H9 (cell line): ENCODE measurements at regions not wholly inside any gene's neighbourhood (a gene's known extent, or its start where the extent isn't known, plus 50 kb on each side); places are given as distances from the start of the nearest gene placed in this dataset.

Experiments used
- DNase-seq: peaks from one replicate; pipeline ENCODE4 v3.0.0-alpha.2; 2017
- H2AFZ ChIP-seq: one replicate; pipeline ENCODE4 v1.6.1; 2013; ENCODE audit warnings: mild to moderate bottlenecking, low read length, control low read depth, moderate library complexity
- H2AK5ac ChIP-seq: 2 replicates; pipeline ENCODE4 v1.6.1; 2013; ENCODE audit warnings: low read length, control low read depth, mixed read lengths; ENCODE audit not compliant: insufficient read length
- H2BK120ac ChIP-seq: one replicate; pipeline ENCODE4 v1.6.1; 2013; ENCODE audit warnings: low read depth, mild to moderate bottlenecking, low read length, control low read depth, inconsistent platforms; ENCODE audit not compliant: poor library complexity, severe bottlenecking
- H2BK12ac ChIP-seq: 2 replicates; pipeline ENCODE4 v1.6.1; 2013; ENCODE audit warnings: low read length, control low read depth, mixed read lengths, low read depth; ENCODE audit not compliant: insufficient read length
- H2BK15ac ChIP-seq: 2 replicates; pipeline ENCODE4 v1.6.1; 2013; ENCODE audit warnings: low read depth, low read length, control low read depth
- H2BK20ac ChIP-seq: one replicate; pipeline ENCODE4 v1.6.1; 2013; ENCODE audit warnings: low read depth, mild to moderate bottlenecking, low read length, control low read depth, inconsistent platforms; ENCODE audit not compliant: poor library complexity, severe bottlenecking
- H2BK5ac ChIP-seq: 2 replicates; pipeline ENCODE4 v1.6.1; 2013; ENCODE audit warnings: low read length, control low read depth, mixed read lengths; ENCODE audit not compliant: insufficient read length
- H3K14ac ChIP-seq: 2 replicates; pipeline ENCODE4 v1.6.1; 2013; ENCODE audit warnings: low read length, control low read depth; ENCODE audit not compliant: insufficient read depth
- H3K18ac ChIP-seq: 2 replicates; pipeline ENCODE4 v1.6.1; 2013; ENCODE audit warnings: low read depth, mild to moderate bottlenecking, mixed read lengths, low read length, control low read depth; ENCODE audit not compliant: insufficient read length
- H3K23ac ChIP-seq: 2 replicates; pipeline ENCODE4 v1.6.1; 2013; ENCODE audit warnings: low read length, control low read depth, mixed read lengths, low read depth; ENCODE audit not compliant: insufficient read length
- H3K23me2 ChIP-seq: 2 replicates; pipeline ENCODE4 v1.6.1; 2013; ENCODE audit warnings: low read depth, mild to moderate bottlenecking, mixed read lengths, low read length, control low read depth; ENCODE audit not compliant: insufficient read length, poor library complexity, severe bottlenecking
- H3K27ac ChIP-seq: 2 replicates; pipeline ENCODE4 v1.5.1; 2013; ENCODE audit warnings: low read length, control low read depth, mixed read lengths, low read depth; ENCODE audit not compliant: insufficient read length
- H3K27me3 ChIP-seq: 2 replicates; pipeline ENCODE4 v1.6.1; 2013; ENCODE audit warnings: low read length, control low read depth, inconsistent platforms; ENCODE audit not compliant: insufficient read depth
- H3K4ac ChIP-seq: 2 replicates; pipeline ENCODE4 v1.6.1; 2013; ENCODE audit warnings: low read depth, mild to moderate bottlenecking, control low read depth, inconsistent platforms, low read length, moderate library complexity
- H3K4me1 ChIP-seq: 2 replicates; pipeline ENCODE4 v1.6.1; 2013; ENCODE audit warnings: low read length, control low read depth, inconsistent platforms; ENCODE audit not compliant: insufficient read depth
- H3K4me2 ChIP-seq: 2 replicates; pipeline ENCODE4 v1.6.1; 2013; ENCODE audit warnings: low read length, control low read depth, mixed read lengths; ENCODE audit not compliant: insufficient read length, insufficient read depth
- H3K56ac ChIP-seq: 2 replicates; pipeline ENCODE4 v1.6.1; 2013; ENCODE audit warnings: low read depth, mild to moderate bottlenecking, mixed read lengths, low read length, control low read depth; ENCODE audit not compliant: insufficient read length
- H3K79me1 ChIP-seq: 2 replicates; pipeline ENCODE4 v1.6.1; 2013; ENCODE audit warnings: low read depth, mild to moderate bottlenecking, moderate library complexity, low read length, control low read depth, inconsistent platforms; ENCODE audit not compliant: insufficient read depth, poor library complexity, severe bottlenecking
- H3K79me2 ChIP-seq: 2 replicates; pipeline ENCODE4 v1.6.1; 2013; ENCODE audit warnings: low read length, control low read depth, inconsistent platforms; ENCODE audit not compliant: insufficient read depth
- H3K9ac ChIP-seq: 2 replicates; pipeline ENCODE4 v1.6.1; 2013; ENCODE audit warnings: low read length, control low read depth, mixed read lengths; ENCODE audit not compliant: insufficient read length; ENCODE audit errors: extremely low read depth
- H3K9me3 ChIP-seq: one replicate; pipeline ENCODE4 v1.6.1; 2013; ENCODE audit warnings: low read depth, low read length, inconsistent platforms; ENCODE audit not compliant: control insufficient read depth
- H3T11ph ChIP-seq: one replicate; pipeline ENCODE4 v1.6.1; 2013; ENCODE audit warnings: mild to moderate bottlenecking, low read length, control low read depth, inconsistent platforms
- H4K20me1 ChIP-seq: one replicate; pipeline ENCODE4 v1.6.1; 2013; ENCODE audit not compliant: control insufficient read depth, insufficient read length, insufficient read depth
- H4K5ac ChIP-seq: 2 replicates; pipeline ENCODE4 v1.6.1; 2013; ENCODE audit warnings: low read depth, mild to moderate bottlenecking, mixed read lengths, low read length, control low read depth; ENCODE audit not compliant: insufficient read length
- H4K8ac ChIP-seq: replicated peaks from 2 replicates; pipeline ENCODE4 v1.6.1; 2013; ENCODE audit warnings: low read length, control low read depth, mixed read lengths, low read depth; ENCODE audit not compliant: insufficient read length
- H4K91ac ChIP-seq: 2 replicates; pipeline ENCODE4 v1.6.1; 2013; ENCODE audit warnings: low read depth, mild to moderate bottlenecking, moderate library complexity, mixed read lengths, low read length, control low read depth; ENCODE audit not compliant: insufficient read length
- H3K27ac Mint-ChIP-seq, 3 experiments: 2 replicates in 2 of 3; 3 replicates in 1 of 3; pipeline ENCODE4 v1.8.0; 2020 to 2021; ENCODE audit warnings: mixed read lengths in 3 of 3, mild to moderate bottlenecking in 1 of 3, moderate library complexity in 1 of 3
- H3K27me3 Mint-ChIP-seq: 2 replicates; pipeline ENCODE4 v1.8.0; 2021; ENCODE audit warnings: low read depth, mild to moderate bottlenecking, moderate library complexity, mixed read lengths
- H3K36me3 Mint-ChIP-seq, 3 experiments: 2 replicates in 2 of 3; 3 replicates in 1 of 3; pipeline ENCODE4 v1.8.0; 2020 to 2021; ENCODE audit warnings: low read depth in 3 of 3, mixed read lengths in 3 of 3; ENCODE audit not compliant: insufficient read depth in 1 of 3
- H3K4me1 Mint-ChIP-seq, 2 experiments: 2 replicates each; pipeline ENCODE4 v1.8.0; 2020; ENCODE audit warnings: mixed read lengths in 2 of 2
- H3K4me3 Mint-ChIP-seq, 2 experiments: 2 replicates in 1 of 2; 3 replicates in 1 of 2; pipeline ENCODE4 v1.8.0; 2020 to 2021; ENCODE audit warnings: mild to moderate bottlenecking in 2 of 2, mixed read lengths in 2 of 2, moderate library complexity in 1 of 2
- H3K9me3 Mint-ChIP-seq, 2 experiments: 2 replicates in 1 of 2; 3 replicates in 1 of 2; pipeline ENCODE4 v1.8.0; 2020; ENCODE audit warnings: mild to moderate bottlenecking in 2 of 2, mixed read lengths in 2 of 2, moderate library complexity in 1 of 2
- WGBS: extraction: QIAGEN DNeasy Blood & Tissue Kit; methylation state at CpG from one replicate; pipeline ENCODE4 v1.1.7; 2013; ENCODE audit warnings: missing lambda C conversion rate, low lambda C conversion rate, mixed read lengths; ENCODE audit not compliant: insufficient read length; ENCODE audit errors: extremely low coverage; 5-methylcytosine and 5-hydroxymethylcytosine counted together
- TF ChIP-seq, protein P1 (sequence below): fragments of 200-600 bp; sonication (generic); conservative IDR thresholded peaks from 3 replicates; pipeline ENCODE4 v1.8.0; 2021; ENCODE audit warnings: antibody characterized with exemption, mild to moderate bottlenecking

DNA sequence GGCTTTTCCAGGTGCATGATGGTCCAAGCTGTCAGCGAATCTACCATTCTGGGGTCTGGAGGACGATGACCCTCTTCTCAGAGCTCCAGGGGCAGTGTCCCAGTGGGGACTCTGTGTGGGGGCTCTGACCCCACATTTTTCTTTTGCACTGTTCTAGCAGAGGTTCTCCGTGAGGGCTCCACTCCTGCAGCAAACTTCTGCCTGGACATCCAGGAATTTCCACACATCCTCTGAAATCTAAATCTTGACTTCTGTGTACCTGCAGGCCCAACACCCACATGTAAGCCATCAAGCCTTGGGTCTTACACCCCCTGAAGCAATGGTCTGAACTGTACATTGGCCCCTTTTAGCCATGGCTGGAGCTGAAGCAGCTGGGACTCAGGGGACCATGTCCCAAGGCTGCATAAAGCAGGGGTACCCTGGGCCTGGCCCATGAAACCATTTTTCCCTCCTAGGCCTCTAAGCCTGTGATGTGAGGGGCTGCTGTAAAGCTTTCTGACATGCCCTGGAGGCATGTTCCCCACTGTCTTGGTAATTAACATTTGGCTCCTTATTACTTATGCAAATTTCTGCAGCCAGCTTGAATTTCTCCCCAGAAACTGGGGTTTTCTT lies 86.9 kb downstream of the ZNF783 start:
- Histone ChIP-seq H3K79me1 (no peaks in the 10 kb centered on the region), H3K4me2 (no peak overlapping the region), H3K27me3 (no peaks in the 10 kb centered on the region), H3K79me2 (no peaks in the 10 kb centered on the region), H2BK12ac (no peak overlapping the region), H3K4ac (no peak overlapping the region), H3K23ac (no peak overlapping the region), H3K56ac (no peak overlapping the region), H2BK5ac (no peak overlapping the region), H2BK20ac (no peak overlapping the region), H4K20me1 (no peaks in the 10 kb centered on the region), H3K4me1 (no peaks in the 10 kb centered on the region), H2AK5ac (no peak overlapping the region), H3K23me2 (no peaks in the 10 kb centered on the region), H4K8ac (no peak overlapping the region), H4K5ac (no peak overlapping the region), H4K91ac (no peak overlapping the region), H3T11ph (no peak overlapping the region), H2BK120ac (no peak overlapping the region), H3K9me3 (peaks cover 14% of the 10 kb centered on the region), H3K14ac (no peak overlapping the region), H3K18ac (no peak overlapping the region), H2BK15ac (no peak overlapping the region), H2AFZ (no peak overlapping the region), H3K9ac (no peak overlapping the region), H3K27ac (no peak overlapping the region)
- DNase-seq = no peak
- TF ChIP-seq, protein P1, sequence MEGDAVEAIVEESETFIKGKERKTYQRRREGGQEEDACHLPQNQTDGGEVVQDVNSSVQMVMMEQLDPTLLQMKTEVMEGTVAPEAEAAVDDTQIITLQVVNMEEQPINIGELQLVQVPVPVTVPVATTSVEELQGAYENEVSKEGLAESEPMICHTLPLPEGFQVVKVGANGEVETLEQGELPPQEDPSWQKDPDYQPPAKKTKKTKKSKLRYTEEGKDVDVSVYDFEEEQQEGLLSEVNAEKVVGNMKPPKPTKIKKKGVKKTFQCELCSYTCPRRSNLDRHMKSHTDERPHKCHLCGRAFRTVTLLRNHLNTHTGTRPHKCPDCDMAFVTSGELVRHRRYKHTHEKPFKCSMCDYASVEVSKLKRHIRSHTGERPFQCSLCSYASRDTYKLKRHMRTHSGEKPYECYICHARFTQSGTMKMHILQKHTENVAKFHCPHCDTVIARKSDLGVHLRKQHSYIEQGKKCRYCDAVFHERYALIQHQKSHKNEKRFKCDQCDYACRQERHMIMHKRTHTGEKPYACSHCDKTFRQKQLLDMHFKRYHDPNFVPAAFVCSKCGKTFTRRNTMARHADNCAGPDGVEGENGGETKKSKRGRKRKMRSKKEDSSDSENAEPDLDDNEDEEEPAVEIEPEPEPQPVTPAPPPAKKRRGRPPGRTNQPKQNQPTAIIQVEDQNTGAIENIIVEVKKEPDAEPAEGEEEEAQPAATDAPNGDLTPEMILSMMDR = no peak
- peaks cover 6% of the 10 kb centered on the region for H3K27me3 Mint-ChIP-seq
- no CpG with 5 or more reads among the region's 3 CpGs for WGBS
- peaks cover 60 to 64% of the 10 kb centered on the region in 2 experiments for H3K9me3 Mint-ChIP-seq
- no peak overlapping the region for H3K27ac Mint-ChIP-seq
- no peaks in the 10 kb centered on the region for H3K4me1 Mint-ChIP-seq
- peaks cover 3 to 22% (median 5%) of the 10 kb centered on the region in 3 experiments; a peak in 4 of 7 replicates for H3K36me3 Mint-ChIP-seq
- H3K4me3 Mint-ChIP-seq = no peak overlapping the region
